Natural killer cell (primary cell): ENCODE measurements at regions not wholly inside any gene's neighbourhood (a gene's known extent, or its start where the extent isn't known, plus 50 kb on each side); places are given as distances from the start of the nearest gene placed in this dataset.

ENCODE experiments used
- ATAC-seq, 3 donors: fragments of 150-1000 bp in 2 of 3; fragments of 200-7000 bp in 1 of 3; cut with Tn5 transposase; 1 replicate in 1 of 3; 2 replicates in 2 of 3; pipeline ENCODE4 v1.10.0; 2021; ENCODE audit warnings: mild to moderate bottlenecking in 2 of 3, moderate library complexity in 2 of 3
- DNase-seq, 2 donors: peaks; one replicate each; pipeline versions ENCODE4 v3.0.0 to v3.0.0-alpha.2; 2013 to 2021; ENCODE audit warnings: mixed read lengths in 1 of 2
- H3K27ac ChIP-seq: one replicate; pipeline ENCODE4 v1.5.1; 2013; ENCODE audit warnings: mild to moderate bottlenecking, low read length
- H3K27me3 ChIP-seq: one replicate; pipeline ENCODE4 v1.6.1; 2013; ENCODE audit warnings: low read length; ENCODE audit not compliant: control insufficient read depth, insufficient read depth
- H3K36me3 ChIP-seq: one replicate; pipeline ENCODE4 v1.6.1; 2013; ENCODE audit warnings: low read length; ENCODE audit not compliant: control insufficient read depth, insufficient read depth
- H3K4me1 ChIP-seq: one replicate; pipeline ENCODE4 v1.6.1; 2013; ENCODE audit warnings: low read length; ENCODE audit not compliant: control insufficient read depth, insufficient read depth
- H3K4me3 ChIP-seq: one replicate; pipeline ENCODE4 v1.5.1; 2013; ENCODE audit warnings: low read length
- H3K9me3 ChIP-seq: one replicate; pipeline ENCODE4 v1.6.1; 2013; ENCODE audit warnings: low read length; ENCODE audit not compliant: control insufficient read depth, insufficient read depth
- H3K27ac Mint-ChIP-seq, 2 donors: one replicate each; pipeline ENCODE4 v1.8.0; 2022; ENCODE audit warnings: mild to moderate bottlenecking in 2 of 2, mixed read lengths in 2 of 2, moderate library complexity in 1 of 2
- H3K27me3 Mint-ChIP-seq, 2 donors: one replicate each; pipeline ENCODE4 v1.8.0; 2022; ENCODE audit warnings: low read depth in 2 of 2, mixed read lengths in 2 of 2
- H3K36me3 Mint-ChIP-seq: one replicate; pipeline ENCODE4 v1.8.0; 2022; ENCODE audit warnings: mixed read lengths
- H3K4me1 Mint-ChIP-seq, 2 donors: one replicate each; pipeline ENCODE4 v1.8.0; 2022; ENCODE audit warnings: mixed read lengths in 2 of 2
- H3K4me3 Mint-ChIP-seq: one replicate; pipeline ENCODE4 v1.8.0; 2022; ENCODE audit warnings: mild to moderate bottlenecking, moderate library complexity, mixed read lengths
- H3K9me3 Mint-ChIP-seq, 2 donors: one replicate each; pipeline ENCODE4 v1.8.0; 2022; ENCODE audit warnings: mixed read lengths in 2 of 2
- WGBS: methylation state at CpG from one replicate; pipeline ENCODE4 v1.1.7; 2013; ENCODE audit warnings: missing lambda C conversion rate; ENCODE audit not compliant: insufficient coverage; 5-methylcytosine and 5-hydroxymethylcytosine counted together
- intact Hi-C: fragments of 100-400 bp; cut with micrococcal nuclease; formaldehyde crosslinking; loops from one replicate; pipeline ENCODE4 v1.14.2; 2022
- TF ChIP-seq, protein P1 (sequence below): fragments of 200-600 bp; IDR thresholded peaks from one replicate; pipeline ENCODE4 v1.8.0; 2022; ENCODE audit warnings: antibody characterized with exemption

DNA sequence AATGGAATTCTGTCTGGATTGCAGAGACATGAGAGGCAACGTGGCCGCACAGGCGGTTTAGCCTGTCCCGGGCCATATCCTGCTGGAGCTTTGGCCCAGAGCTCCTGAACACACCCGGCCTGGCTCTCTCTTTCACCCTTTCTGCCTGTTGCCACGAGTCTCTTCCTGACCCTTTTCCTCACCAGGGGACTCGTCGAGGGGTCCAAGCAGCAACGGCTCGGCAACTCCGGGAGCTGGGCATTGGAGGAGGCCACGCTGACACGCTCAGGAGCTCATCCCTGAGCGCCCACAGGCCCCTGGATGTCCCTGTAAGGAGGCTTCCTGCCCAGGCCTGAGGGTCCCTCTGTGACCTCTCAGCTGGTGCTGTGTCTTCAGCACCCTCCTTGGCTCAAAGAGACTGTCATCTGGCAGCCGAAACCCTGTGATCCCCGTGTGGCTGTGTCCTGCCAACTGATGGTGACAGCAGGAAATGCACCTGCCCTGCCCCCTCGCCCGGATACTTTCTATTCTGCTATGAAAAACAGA is 103.8 kb downstream of the RNASET2 start:
- H3K4me1 ChIP-seq = no peaks in the 10 kb centered on the region
- TF ChIP-seq, protein P1, sequence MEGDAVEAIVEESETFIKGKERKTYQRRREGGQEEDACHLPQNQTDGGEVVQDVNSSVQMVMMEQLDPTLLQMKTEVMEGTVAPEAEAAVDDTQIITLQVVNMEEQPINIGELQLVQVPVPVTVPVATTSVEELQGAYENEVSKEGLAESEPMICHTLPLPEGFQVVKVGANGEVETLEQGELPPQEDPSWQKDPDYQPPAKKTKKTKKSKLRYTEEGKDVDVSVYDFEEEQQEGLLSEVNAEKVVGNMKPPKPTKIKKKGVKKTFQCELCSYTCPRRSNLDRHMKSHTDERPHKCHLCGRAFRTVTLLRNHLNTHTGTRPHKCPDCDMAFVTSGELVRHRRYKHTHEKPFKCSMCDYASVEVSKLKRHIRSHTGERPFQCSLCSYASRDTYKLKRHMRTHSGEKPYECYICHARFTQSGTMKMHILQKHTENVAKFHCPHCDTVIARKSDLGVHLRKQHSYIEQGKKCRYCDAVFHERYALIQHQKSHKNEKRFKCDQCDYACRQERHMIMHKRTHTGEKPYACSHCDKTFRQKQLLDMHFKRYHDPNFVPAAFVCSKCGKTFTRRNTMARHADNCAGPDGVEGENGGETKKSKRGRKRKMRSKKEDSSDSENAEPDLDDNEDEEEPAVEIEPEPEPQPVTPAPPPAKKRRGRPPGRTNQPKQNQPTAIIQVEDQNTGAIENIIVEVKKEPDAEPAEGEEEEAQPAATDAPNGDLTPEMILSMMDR = no peak
- no peak overlapping the region for H3K4me3 ChIP-seq
- Mint-ChIP-seq H3K27me3 (peaks cover 0 to 5% of the 10 kb centered on the region in 2 donors), H3K27ac (no peak overlapping the region), H3K36me3 (no peaks in the 10 kb centered on the region), H3K4me3 (no peak overlapping the region), H3K9me3 (no peaks in the 10 kb centered on the region), H3K4me1 (no peaks in the 10 kb centered on the region)
- ATAC-seq (no peak), DNase-seq (peak in 1 of 2 donors; percentile 7)
- H3K27me3 ChIP-seq = no peaks in the 10 kb centered on the region
- no peaks in the 10 kb centered on the region for H3K9me3 ChIP-seq
- WGBS = 82% methylated on average over 18 of the region's 18 CpGs
- H3K27ac ChIP-seq = no peak overlapping the region
- intact Hi-C loops = no loop called here
- H3K36me3 ChIP-seq = no peaks in the 10 kb centered on the region

GRCh38 chr6:166851911-166852310 is 104.4 kb downstream of the RNASET2 start:
- Mint-ChIP-seq H3K4me1 (no peaks in the 10 kb centered on the region), H3K27ac (no peak overlapping the region), H3K4me3 (no peak overlapping the region), H3K27me3 (peaks cover 0 to 10% of the 10 kb centered on the region in 2 donors), H3K36me3 (no peaks in the 10 kb centered on the region), H3K9me3 (no peaks in the 10 kb centered on the region)
- WGBS = 90% methylated on average over 6 of the region's 6 CpGs
- no peak overlapping the region for H3K4me3 ChIP-seq
- TF ChIP-seq, protein P1 = no peak
- H3K27me3 ChIP-seq = no peaks in the 10 kb centered on the region
- H3K36me3 ChIP-seq = no peaks in the 10 kb centered on the region
- no peaks in the 10 kb centered on the region for H3K4me1 ChIP-seq
- ATAC-seq (no peak), DNase-seq (no peak)
- H3K9me3 ChIP-seq = no peaks in the 10 kb centered on the region
- intact Hi-C loops = no loop called here
- no peak overlapping the region for H3K27ac ChIP-seq

- H3K4me3 ChIP-seq = no peak overlapping the region
- Mint-ChIP-seq H3K27me3 (peaks cover 0 to 11% of the 10 kb centered on the region in 2 donors), H3K27ac (no peak overlapping the region), H3K36me3 (no peaks in the 10 kb centered on the region), H3K9me3 (no peaks in the 10 kb centered on the region), H3K4me1 (no peaks in the 10 kb centered on the region), H3K4me3 (no peak overlapping the region)
- no peaks in the 10 kb centered on the region for H3K27me3 ChIP-seq
- no peak overlapping the region for H3K27ac ChIP-seq
- intact Hi-C loops = no loop called here
- ATAC-seq = no peak
- H3K9me3 ChIP-seq = no peaks in the 10 kb centered on the region
- WGBS = 95% methylated on average over 11 of the region's 11 CpGs
- no peak for DNase-seq
- TF ChIP-seq, protein P1 = no peak
- H3K36me3 ChIP-seq = no peaks in the 10 kb centered on the region
- H3K4me1 ChIP-seq = no peaks in the 10 kb centered on the region
These were observed 104.9 kb downstream of the RNASET2 start for GRCh38 chr6:166851426-166851825.

GRCh38 chr6:166850677-166851076 is 105.7 kb downstream of the RNASET2 start:
- no peaks in the 10 kb centered on the region for H3K27me3 ChIP-seq
- Mint-ChIP-seq H3K4me3 (no peak overlapping the region), H3K9me3 (peaks cover 0 to 4% of the 10 kb centered on the region in 2 donors), H3K27me3 (peaks cover 4 to 14% of the 10 kb centered on the region in 2 donors), H3K4me1 (no peaks in the 10 kb centered on the region), H3K27ac (no peak overlapping the region), H3K36me3 (no peaks in the 10 kb centered on the region)
- H3K27ac ChIP-seq = no peak overlapping the region
- no peaks in the 10 kb centered on the region for H3K9me3 ChIP-seq
- 83% methylated on average over 6 of the region's 6 CpGs for WGBS
- H3K4me3 ChIP-seq = no peak overlapping the region
- TF ChIP-seq, protein P1 = no peak
- intact Hi-C loops = no loop called here
- no peaks in the 10 kb centered on the region for H3K36me3 ChIP-seq
- DNase-seq (no peak), ATAC-seq (no peak)
- H3K4me1 ChIP-seq = no peaks in the 10 kb centered on the region
